A549 (cell line): ENCODE measurements at regions not wholly inside any gene's neighbourhood (a gene's known extent, or its start where the extent isn't known, plus 50 kb on each side); places are given as distances from the start of the nearest gene placed in this dataset.

Experiments used
- CEBPB ChIP-seq, 2 experiments: fragments of >200 bp in 1 of 2; sonication (Bioruptor Twin) in 1 of 2; formaldehyde crosslinking in 1 of 2; IDR thresholded peaks; 2 replicates each; pipeline ENCODE4 v1.6.1; 2012 to 2016
- CTCF ChIP-seq: fragments of >200 bp; sonication (Bioruptor Twin); formaldehyde crosslinking; IDR thresholded peaks from 3 replicates; pipeline ENCODE4 v1.5.1; 2016
- GATA3 ChIP-seq: IDR thresholded peaks from 2 replicates; pipeline ENCODE4 v1.6.1; 2012; ENCODE audit warnings: borderline replicate concordance
- POLR2A ChIP-seq: IDR thresholded peaks from 2 replicates; pipeline ENCODE4 v1.6.1; 2012; ENCODE audit warnings: mild to moderate bottlenecking, low read length
- USF2 ChIP-seq: fragments of 450-650 bp; IDR thresholded peaks from 2 replicates; pipeline ENCODE4 v1.6.1; 2014; ENCODE audit warnings: antibody characterized with exemption

- TF ChIP-seq CTCF (no peak), POLR2A (no peak), GATA3 (no peak), CEBPB (IDR thresholded peaks at IDR 0.05) (peak; percentile 10 to 38; a peak in 2 of 4 replicates), USF2 (no peak)
Measured at GRCh38 chr1:244989813-244990212, 125.5 kb upstream of the HNRNPU start.
